Kidney (tissue), 13 donors: ENCODE measurements at regions not wholly inside any gene's neighbourhood (a gene's known extent, or its start where the extent isn't known, plus 50 kb on each side); places are given as distances from the start of the nearest gene placed in this dataset.

ENCODE experiments used
- DNase-seq, 5 donors: peaks; one replicate each; pipeline ENCODE4 v3.0.0-alpha.2; 2013 to 2020
- FAIRE-seq: peaks from 2 replicates; lab custom pipeline; 2012; peaks lifted over from hg19 to GRCh38; lab: Jason Lieb, UNC
- H3K27ac ChIP-seq, 2 donors: one replicate each; pipeline ENCODE4 v1.7.0; 2013; ENCODE audit warnings: low read depth in 2 of 2, low read length in 2 of 2, inconsistent platforms in 1 of 2
- H3K27me3 ChIP-seq: one replicate; pipeline ENCODE4 v1.7.1; 2013; ENCODE audit warnings: low read length, inconsistent platforms; ENCODE audit not compliant: control insufficient read depth, insufficient read depth
- H3K36me3 ChIP-seq, 3 donors: one replicate each; pipeline versions ENCODE4 v1.7.0 to v1.7.1; 2013; ENCODE audit warnings: low read length in 3 of 3, control low read depth in 1 of 3, inconsistent platforms in 1 of 3; ENCODE audit not compliant: insufficient read depth in 3 of 3, control insufficient read depth in 2 of 3
- H3K4me1 ChIP-seq, 3 donors: one replicate each; pipeline versions ENCODE4 v1.7.0 to v1.7.1; 2013; ENCODE audit warnings: low read length in 3 of 3, inconsistent platforms in 1 of 3, low read depth in 1 of 3; ENCODE audit not compliant: control insufficient read depth in 2 of 3, insufficient read depth in 2 of 3
- H3K4me3 ChIP-seq, 3 donors: one replicate each; pipeline versions ENCODE4 v1.7.0 to v1.8.1; 2013; ENCODE audit warnings: low read length in 3 of 3, control low read depth in 1 of 3, inconsistent platforms in 1 of 3
- H3K9ac ChIP-seq, 3 donors: one replicate each; pipeline versions ENCODE4 v1.7.0 to v1.7.1; 2013; ENCODE audit warnings: low read length in 3 of 3, control low read depth in 1 of 3, inconsistent platforms in 1 of 3
- H3K9me3 ChIP-seq, 3 donors: one replicate each; pipeline versions ENCODE4 v1.7.0 to v1.7.1; 2013; ENCODE audit warnings: low read length in 3 of 3, control low read depth in 1 of 3, inconsistent platforms in 1 of 3; ENCODE audit not compliant: control insufficient read depth in 2 of 3, insufficient read depth in 1 of 3
- intact Hi-C: fragments of 100-400 bp; cut with DNase I; formaldehyde crosslinking; loops from one replicate; pipeline ENCODE4 v1.11.1; 2022
- TF ChIP-seq, protein P1 (sequence below): IDR thresholded peaks from 3 replicates; pipeline ENCODE4 v1.5.1; 2012; ENCODE audit warnings: mild to moderate bottlenecking, moderate library complexity, borderline replicate concordance; ENCODE audit not compliant: insufficient read depth; ENCODE audit errors: extremely low read depth
- donor health status: control.
- donor health status: control.
- donor health status: control.
- donor health status: control.
- donor health status: control.
- donor health status: DM: yes; HTN: yes; CAD: no.
- donor health status: Normal renal cell carcinoma (clear cell type).

DNA sequence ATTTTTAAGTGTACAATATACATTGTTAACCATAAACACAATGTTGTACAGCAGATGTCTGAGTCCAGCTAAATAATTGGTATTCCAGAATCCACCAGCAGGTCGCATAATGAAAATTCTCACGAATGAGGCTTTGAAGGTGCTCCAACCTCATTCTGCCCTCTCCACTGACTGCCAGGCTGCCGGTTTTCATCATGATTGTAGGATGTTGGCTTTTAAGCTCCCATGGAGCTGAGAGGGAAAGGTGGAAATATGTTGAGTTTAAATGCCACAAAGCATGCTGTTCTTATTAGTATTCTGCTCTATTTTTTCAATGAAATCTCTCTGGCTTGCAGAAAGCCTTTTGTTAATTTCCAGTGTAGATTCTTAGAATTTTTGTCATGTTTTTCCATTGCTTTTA lies 337.2 kb upstream of the DDI1 start:
- FAIRE-seq (no peak), DNase-seq (no peak)
- H3K4me3 ChIP-seq = no peak overlapping the region
- TF ChIP-seq, protein P1, sequence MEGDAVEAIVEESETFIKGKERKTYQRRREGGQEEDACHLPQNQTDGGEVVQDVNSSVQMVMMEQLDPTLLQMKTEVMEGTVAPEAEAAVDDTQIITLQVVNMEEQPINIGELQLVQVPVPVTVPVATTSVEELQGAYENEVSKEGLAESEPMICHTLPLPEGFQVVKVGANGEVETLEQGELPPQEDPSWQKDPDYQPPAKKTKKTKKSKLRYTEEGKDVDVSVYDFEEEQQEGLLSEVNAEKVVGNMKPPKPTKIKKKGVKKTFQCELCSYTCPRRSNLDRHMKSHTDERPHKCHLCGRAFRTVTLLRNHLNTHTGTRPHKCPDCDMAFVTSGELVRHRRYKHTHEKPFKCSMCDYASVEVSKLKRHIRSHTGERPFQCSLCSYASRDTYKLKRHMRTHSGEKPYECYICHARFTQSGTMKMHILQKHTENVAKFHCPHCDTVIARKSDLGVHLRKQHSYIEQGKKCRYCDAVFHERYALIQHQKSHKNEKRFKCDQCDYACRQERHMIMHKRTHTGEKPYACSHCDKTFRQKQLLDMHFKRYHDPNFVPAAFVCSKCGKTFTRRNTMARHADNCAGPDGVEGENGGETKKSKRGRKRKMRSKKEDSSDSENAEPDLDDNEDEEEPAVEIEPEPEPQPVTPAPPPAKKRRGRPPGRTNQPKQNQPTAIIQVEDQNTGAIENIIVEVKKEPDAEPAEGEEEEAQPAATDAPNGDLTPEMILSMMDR = no peak
- intact Hi-C loops = no loop called here
- H3K9ac ChIP-seq = no peak overlapping the region
- no peak overlapping the region for H3K27ac ChIP-seq
- H3K9me3 ChIP-seq = no peaks in the 10 kb centered on the region
- no peaks in the 10 kb centered on the region for H3K4me1 ChIP-seq
- H3K36me3 ChIP-seq = no peaks in the 10 kb centered on the region
- H3K27me3 ChIP-seq = no peaks in the 10 kb centered on the region

DNA sequence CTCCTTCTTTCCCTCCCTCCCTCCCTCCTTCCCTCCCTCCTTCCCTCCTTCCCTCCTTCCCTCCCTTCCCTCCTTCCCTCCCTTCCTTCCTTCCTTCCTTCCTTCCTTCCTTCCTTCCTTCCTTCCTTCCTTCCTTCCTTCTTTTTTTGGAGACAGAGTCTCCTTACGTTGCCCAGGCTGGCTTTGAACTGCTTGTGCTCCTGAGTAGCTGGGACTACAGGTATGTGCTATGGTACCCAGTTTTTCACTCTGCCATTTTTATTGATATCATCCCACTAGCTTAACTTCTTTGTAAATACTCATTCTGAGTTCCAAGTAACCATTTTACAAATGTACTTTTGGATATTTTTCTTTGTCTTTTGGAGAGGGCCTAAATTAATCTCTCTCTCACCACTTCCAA lies 336.8 kb upstream of the DDI1 start:
- no peak for FAIRE-seq
- no peak for DNase-seq
- no peaks in the 10 kb centered on the region for H3K4me1 ChIP-seq
- H3K36me3 ChIP-seq = no peaks in the 10 kb centered on the region
- H3K9me3 ChIP-seq = no peaks in the 10 kb centered on the region
- no peak overlapping the region for H3K4me3 ChIP-seq
- TF ChIP-seq, protein P1 = no peak
- H3K27me3 ChIP-seq = no peaks in the 10 kb centered on the region
- intact Hi-C loops = no loop called here
- no peak overlapping the region for H3K27ac ChIP-seq
- no peak overlapping the region for H3K9ac ChIP-seq

- Histone ChIP-seq H3K9me3 (no peaks in the 10 kb centered on the region), H3K27ac (no peak overlapping the region), H3K27me3 (no peaks in the 10 kb centered on the region), H3K4me3 (no peak overlapping the region), H3K36me3 (no peaks in the 10 kb centered on the region), H3K9ac (no peak overlapping the region), H3K4me1 (no peaks in the 10 kb centered on the region)
- TF ChIP-seq, protein P1 = no peak
- FAIRE-seq (no peak), DNase-seq (no peak)
- intact Hi-C loops = no loop called here
Observed at GRCh38 chr11:103700622-103701021, 335.8 kb upstream of the DDI1 start.

DNA sequence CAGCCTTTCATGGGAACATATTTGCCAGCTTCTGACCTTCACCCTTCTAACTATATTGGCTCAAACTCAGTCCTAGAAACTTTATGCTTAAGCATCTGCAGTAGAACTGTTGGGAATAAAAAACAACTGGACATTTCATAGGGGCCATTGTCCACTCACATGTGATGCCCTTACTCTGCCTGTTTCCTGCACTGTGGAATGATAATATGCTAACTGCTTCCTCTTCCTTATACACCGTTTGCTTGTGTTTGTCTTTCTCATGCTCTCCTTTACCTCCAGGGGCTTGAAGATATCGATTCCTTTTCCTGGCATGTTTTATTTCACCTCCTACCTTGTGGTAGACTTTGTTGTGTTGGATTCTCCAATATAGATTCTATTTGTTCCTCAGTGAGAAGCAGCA lies 333.0 kb upstream of the DDI1 start:
- intact Hi-C loops = no loop called here
- H3K9me3 ChIP-seq = no peaks in the 10 kb centered on the region
- FAIRE-seq (no peak), DNase-seq (no peak)
- H3K27me3 ChIP-seq = no peaks in the 10 kb centered on the region
- TF ChIP-seq, protein P1 = no peak
- H3K36me3 ChIP-seq = no peaks in the 10 kb centered on the region
- no peak overlapping the region for H3K4me3 ChIP-seq
- H3K9ac ChIP-seq = no peak overlapping the region
- no peaks in the 10 kb centered on the region for H3K4me1 ChIP-seq
- no peak overlapping the region for H3K27ac ChIP-seq
